GM18909 (cell line): ENCODE measurements at regions not wholly inside any gene's neighbourhood (a gene's known extent, or its start where the extent isn't known, plus 50 kb on each side); places are given as distances from the start of the nearest gene placed in this dataset.

ENCODE experiments used
- ATAC-seq: cut with Tn5 transposase; IDR thresholded peaks from one replicate; pipeline ENCODE4 v1.9.1; 2021; ENCODE audit warnings: mild to moderate bottlenecking; ENCODE audit not compliant: unreplicated experiment, poor library complexity

- no peak for ATAC-seq
Measured at GRCh38 chr4:123495530-123495929, 98.9 kb downstream of the SPRY1 start.

DNA sequence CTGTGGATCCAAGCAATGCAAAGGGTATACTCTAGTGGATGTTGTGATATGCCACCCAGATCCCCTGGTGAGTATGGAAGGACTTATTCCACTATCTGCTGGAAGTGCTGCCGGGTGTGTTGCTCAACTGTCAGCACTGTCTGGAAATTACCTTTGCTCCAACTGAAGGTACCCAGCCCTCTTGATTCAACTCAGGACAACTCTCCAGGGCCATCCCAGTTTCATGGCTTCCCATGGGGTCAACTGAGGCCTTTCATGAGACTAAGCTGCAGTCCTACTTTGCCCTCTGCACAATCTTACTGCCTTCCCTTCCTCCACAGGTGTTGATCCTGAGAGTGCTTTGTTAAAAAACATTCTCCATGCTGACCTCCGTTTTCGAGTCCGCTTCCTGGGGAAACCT lies 99.8 kb downstream of the SPRY1 start:
- ATAC-seq: no peak

DNA sequence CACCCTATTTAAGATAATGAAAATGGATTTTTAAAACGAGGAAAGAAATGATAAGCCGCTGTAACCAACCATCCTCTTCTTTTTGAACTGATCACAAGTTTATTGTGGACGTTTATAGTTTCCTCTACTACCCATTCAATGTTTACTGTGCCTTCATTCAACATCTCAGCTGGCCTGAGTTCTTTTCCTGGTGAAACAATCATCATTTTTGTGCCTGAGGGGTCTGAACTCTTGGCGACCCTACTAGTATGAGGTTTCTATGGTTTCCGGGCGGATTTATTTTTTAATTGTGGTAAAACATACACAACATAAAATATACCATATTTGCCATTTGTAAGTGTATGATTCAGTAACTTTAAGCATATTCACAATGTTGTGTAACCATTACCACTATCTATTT lies 100.7 kb downstream of the SPRY1 start:
- no peak for ATAC-seq

DNA sequence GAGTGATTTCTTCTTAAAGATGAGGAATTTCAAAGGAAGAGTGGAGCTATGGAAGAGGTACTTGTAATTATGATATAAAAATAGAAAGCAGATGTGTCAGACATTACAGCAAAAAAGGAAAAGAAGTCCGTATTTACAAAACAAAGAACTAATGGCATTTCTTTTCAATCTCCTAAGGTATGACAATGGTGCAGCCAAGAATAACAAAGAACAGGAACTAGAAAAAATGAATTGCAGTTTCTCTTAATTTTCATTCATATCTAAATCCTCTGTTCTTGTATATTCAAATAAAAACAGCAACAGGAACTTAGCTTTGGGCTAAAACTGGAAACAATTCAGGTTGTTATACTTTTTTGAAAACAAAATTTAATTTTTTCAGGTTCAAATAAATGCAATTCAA lies 105.1 kb downstream of the SPRY1 start:
- no peak for ATAC-seq

DNA sequence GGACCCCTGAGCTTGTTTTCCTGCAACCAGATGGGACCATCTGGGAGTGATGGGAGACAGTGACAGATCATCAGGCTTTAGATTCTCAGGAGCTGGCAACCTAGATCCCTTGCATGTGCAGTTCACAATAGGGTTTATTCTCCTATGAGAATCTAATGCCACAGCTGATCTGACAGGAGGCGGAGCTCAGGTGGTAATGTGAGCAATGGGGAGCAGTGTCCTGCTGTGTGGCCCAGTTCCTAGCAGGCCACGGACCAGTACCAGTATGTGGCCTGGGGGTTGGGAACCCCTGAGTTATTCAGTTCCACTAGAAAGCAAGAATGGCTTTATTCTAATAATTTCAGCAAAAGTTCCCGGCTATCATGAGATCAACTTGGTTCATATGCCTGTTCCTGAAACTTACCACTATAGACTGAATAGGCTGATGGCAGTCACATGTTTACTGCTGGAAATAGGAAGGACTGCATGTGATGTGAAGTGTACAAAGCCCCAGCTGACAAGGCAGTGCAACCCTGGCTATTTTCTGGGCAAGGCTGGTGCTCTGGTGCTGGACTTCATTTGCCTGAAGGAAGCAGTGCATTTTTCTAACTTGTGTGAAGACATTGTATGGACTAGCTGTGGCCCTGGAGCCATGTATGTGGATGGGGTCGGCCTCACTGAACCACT lies 107.2 kb downstream of the SPRY1 start:
- ATAC-seq: no peak

DNA sequence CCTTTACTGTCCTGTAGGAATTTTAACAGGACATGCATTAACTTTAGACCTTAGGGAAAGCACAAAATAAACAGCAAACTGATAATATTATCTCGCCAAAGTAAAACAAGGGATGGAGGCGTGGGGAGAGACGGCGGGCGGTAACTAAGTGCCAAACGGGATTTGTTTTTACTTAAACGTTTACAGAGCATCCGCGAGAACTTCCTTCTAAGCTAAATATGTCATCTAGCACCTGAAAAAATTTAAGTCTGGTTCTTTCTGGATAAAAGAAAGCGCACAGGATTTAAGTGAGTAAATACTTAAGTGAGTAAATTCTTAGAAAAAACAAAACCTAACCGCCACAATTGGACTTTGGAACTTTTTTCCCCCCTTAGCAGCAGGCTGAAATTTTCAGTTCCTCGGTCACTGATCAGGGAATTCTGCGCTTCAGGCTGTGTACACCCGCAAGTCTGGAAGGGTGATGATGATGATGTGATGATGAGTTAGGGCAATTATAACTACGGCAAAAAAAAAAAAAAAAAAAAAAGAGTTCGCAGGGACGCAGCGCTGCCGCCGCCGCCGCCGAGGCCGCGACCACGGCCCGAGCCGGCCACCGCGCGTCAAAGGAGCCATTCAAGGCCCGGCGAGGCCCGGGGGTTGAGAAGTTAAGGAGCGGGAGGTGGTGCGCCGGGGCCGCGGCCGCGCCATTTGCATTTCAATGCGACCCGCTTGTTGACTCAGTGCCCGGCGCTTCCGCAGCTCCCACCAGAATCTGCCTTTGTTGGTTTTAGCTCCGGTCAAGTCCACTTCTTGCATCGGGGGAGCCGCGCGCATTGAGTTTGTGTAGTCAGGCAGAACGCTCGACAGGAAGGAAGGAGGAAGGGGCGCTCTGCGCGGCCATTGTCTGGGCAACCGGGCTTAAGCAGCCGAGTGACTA lies 108.8 kb downstream of the SPRY1 start:
- ATAC-seq: peak; percentile 79

- no peak for ATAC-seq
Measured at GRCh38 chr4:123506011-123506695, 109.6 kb downstream of the SPRY1 start.

- ATAC-seq: no peak
Measured at GRCh38 chr4:123507376-123507775, 110.8 kb downstream of the SPRY1 start.

- no peak for ATAC-seq
Measured at GRCh38 chr4:123510221-123510620, 113.6 kb downstream of the SPRY1 start.

GRCh38 chr4:123510659-123511058 lies 114.1 kb downstream of the SPRY1 start:
- ATAC-seq: no peak

DNA sequence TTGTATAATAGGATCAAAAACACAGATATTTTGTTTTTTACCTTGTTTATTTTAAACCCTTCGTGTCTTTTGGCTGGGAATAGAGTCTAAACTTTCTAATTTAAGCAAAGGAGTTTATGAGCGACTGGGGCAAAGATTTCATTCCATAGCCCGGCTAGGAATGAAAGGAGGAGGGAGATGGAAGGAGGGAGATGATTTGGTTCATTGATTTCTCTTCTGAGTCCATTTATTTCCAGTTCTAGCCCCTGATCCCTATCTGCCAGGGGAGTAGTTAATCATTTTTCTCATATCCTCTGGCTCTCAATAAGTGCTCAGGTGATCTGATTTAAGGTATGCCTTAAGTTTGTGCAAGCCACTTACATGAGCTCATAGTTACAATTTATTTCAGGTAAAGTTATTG lies 120.0 kb downstream of the SPRY1 start:
- ATAC-seq: no peak

DNA sequence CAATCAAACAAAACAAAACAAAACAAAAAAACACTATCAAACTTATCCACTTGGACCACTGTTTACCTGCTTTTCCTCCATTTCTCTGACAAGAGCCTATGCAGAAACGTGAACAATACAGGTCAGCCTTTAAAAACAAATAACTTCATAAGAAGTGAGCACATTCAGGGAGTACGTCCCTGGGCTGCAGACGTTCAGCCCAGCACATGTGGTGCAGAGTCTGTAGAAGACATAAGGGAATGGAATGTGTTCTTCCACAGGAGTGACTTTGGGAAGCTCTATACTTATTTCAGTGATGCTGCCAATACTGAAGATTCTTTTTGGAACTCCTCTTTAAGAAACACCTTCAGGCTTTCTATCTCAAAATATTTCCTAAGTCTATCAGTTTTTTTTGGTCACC lies 120.6 kb downstream of the SPRY1 start:
- ATAC-seq: no peak

GRCh38 chr4:123517971-123518370 lies 121.4 kb downstream of the SPRY1 start:
- no peak for ATAC-seq

DNA sequence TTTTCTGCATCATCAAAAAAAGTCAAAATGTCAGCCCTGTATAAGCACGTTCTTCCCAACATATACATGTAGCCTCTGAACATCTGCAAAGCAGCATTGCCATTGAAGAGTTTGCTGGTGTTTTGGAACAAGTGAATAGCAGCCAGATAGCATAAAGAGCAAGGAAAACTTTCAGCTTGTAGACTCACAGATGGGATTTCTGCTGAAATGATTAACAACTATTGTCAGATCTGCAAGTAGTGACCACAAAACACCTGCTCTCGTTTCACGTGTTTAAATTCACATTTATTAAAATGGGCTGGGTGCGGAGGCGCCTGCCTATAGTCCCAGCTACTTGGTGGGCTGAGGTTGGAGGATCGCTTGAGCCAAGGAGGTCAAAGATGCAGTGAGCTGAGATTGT lies 123.7 kb downstream of the SPRY1 start:
- no peak for ATAC-seq

GRCh38 chr4:123522081-123522480 lies 125.5 kb downstream of the SPRY1 start:
- ATAC-seq: no peak

DNA sequence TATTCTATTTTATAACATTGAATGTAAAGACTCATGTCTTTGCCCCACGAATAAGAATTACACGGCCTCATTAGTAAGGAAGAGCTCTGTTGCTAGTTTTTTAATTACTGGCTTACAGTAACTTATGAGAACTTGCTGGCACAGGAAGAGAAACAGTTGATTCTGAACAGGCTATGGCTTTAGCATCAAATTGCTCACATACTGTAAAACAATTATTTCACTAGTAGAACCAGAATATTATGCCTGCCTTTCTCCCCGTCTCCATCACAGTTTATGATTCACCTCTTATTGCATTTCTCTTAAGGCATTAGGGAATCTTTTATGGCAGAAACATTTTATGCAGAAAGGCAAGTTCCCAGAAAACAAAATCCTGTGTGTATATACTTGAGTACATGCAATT lies 126.1 kb downstream of the SPRY1 start:
- no peak for ATAC-seq

DNA sequence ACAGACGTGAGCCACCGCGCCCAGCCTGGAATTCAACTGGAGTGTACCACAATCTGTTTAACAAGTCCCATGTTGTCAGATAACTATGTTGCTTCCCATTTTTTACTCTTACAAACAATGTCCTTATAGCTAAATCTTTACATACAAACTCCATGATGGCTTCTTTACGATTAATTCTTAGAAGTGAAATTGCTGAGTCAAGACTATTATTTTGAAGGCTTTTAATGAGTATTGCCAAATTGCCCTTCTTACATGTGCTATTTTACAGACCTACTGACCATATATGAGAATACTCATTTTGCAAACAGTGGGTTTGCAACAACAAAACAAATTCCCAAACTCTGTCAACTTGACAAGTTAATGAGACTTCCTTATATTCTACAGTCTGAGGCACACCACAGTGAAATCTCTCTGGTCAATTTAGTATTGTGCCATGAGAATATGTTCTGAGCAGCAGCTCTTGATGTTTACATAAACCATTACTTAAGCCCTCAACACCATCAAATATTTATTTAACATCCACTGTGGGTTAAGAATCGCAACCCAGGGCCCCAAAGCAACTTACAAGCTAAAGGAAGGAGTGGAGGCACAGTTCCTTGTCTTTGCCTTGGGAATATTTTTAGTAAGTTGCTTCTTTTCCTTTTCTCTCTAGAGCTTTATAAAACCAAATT lies 128.5 kb downstream of the SPRY1 start:
- no peak for ATAC-seq

DNA sequence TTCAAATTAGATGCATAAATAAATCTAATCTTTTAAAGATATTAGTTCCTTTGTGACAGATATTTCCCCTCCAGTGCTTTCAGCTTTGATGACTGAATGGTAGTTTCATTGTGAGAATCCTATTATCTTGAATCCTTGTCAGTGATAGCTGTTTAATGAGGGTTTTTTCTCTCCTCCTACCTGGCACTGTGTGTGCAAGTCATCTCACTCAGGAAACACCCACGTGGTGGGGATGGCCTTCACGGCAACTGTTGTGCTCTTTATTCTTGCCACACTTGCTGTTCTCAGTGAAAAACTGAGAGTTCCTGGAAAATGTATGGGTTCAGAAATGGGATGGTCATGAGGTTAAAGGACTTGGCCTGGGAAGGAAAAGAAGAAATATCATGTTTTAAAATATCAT lies 129.9 kb downstream of the SPRY1 start:
- no peak for ATAC-seq

- ATAC-seq: no peak
Measured at GRCh38 chr4:123528501-123529277, 132.1 kb downstream of the SPRY1 start.

GRCh38 chr4:123529278-123529568 lies 132.6 kb downstream of the SPRY1 start:
- no peak for ATAC-seq
